Skeletal muscle cell (primary cell): ENCODE measurements at regions not wholly inside any gene's neighbourhood (a gene's known extent, or its start where the extent isn't known, plus 50 kb on each side); places are given as distances from the start of the nearest gene placed in this dataset.
A peak's percentile ranks its signal among the peaks of the same experiment; 100 is the strongest.

ENCODE experiments used
- DNase-seq: peaks from one replicate; pipeline ENCODE4 v3.0.0-alpha.2; 2010; ENCODE audit warnings: low read depth
- H3K4me3 ChIP-seq: 2 replicates; pipeline ENCODE4 v1.5.1; 2011; ENCODE audit warnings: low read depth, mild to moderate bottlenecking, control low read depth, low read length, moderate library complexity

DNA sequence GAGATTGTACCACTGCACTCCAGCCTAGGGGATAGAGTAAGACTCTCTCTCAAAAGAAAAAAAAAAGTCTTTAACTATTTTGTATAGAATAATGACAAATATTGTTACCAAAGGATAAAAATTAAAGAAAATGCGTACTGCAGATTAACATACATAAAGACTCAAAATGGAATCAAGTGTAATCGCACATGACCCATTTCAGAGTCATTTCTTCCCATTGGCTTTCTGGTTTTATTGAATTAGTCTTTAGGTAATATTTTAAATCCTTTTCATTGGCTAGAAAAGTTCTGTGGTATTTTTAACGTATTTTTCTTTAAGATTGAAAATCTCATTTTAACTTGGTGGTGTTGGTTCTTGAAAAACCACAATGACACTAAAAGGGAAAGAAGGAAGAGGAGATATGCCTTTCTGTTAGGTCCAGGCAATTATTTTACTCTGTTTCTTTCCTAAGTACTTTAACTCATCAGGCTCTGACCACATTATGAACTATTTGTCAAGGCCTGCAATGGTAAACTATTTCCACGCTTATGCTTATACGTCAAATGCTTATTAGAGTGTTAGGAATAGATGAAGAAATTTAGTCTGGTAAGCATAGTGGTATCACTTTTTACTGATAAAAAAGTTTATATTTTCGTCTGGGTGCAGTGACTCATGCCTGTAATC, 52.3 kb downstream of the PLEKHG1 start:
- no peak for DNase-seq

GRCh38 chr6:150652848-150653613, 53.3 kb downstream of the PLEKHG1 start:
- no peak for DNase-seq
- H3K4me3 ChIP-seq, result no peak overlapping the region

More for the DNA sequence above, 52.3 kb downstream of the PLEKHG1 start:
- H3K4me3 ChIP-seq, result no peak overlapping the region

- H3K4me3 ChIP-seq, result no peak overlapping the region
- no peak for DNase-seq
These were observed 54.9 kb downstream of the PLEKHG1 start for GRCh38 chr6:150654608-150655007.

GRCh38 chr6:150656156-150656555, 56.5 kb downstream of the PLEKHG1 start:
- DNase-seq, result no peak
- no peak overlapping the region for H3K4me3 ChIP-seq

- H3K4me3 ChIP-seq, result no peak overlapping the region
- no peak for DNase-seq
These were observed 58.7 kb downstream of the PLEKHG1 start for GRCh38 chr6:150658421-150658820.

DNA sequence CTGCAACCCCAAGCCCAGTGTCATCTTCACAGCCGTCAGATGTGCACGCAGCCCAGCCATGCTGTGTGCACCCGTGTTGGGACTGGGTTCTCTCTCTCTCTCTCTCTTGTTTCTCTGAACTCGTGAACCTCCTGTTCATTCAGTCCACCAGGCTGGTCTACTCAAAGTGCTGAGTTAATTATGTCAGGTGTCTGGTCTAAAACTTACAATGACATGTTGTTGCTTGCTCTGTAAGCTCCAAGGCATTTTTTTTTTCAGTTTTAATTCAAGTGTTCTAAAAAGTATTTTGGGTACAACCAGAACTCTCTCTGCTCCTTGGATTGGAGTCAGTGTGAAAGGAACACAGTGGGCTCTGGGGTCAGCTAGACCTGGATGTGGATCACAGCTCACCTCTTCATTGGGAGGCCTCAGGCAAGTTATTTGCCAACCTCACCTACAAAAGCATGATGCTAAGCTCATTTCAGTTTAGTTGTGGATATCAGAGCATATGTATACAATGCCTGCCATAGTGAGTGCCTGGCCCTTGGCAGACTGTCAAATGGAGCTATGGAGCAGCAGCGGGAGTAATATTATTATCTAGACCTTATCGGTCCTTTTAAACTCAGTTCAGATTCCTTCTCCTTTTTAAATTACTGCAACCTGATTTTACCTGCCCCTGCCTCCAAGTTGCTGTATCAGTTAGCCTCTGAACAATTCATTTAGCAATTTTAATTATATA, 59.5 kb downstream of the PLEKHG1 start:
- DNase-seq, result no peak
- no peak overlapping the region for H3K4me3 ChIP-seq

- no peak overlapping the region for H3K4me3 ChIP-seq
- no peak for DNase-seq
These were observed 61.7 kb downstream of the PLEKHG1 start for GRCh38 chr6:150661216-150662007.

DNA sequence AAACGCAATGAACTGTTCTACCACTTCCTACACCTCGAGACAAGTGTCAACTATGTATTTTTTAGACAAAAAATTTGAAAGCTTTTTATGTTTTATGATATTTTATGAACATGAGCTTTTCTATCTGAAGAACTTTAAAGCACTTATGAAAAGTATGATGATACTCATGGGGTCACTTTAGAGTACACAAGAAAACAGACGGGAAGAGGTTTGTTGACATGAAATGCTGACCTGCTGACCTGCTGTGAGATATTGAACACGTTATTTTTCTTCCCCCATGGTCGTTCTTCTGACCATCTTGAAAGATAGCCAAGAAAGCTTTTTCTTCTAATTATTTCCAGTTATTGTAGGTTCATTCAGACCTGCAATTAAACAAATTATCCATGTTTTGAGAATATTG, 63.1 kb downstream of the PLEKHG1 start:
- DNase-seq, result no peak
- no peak overlapping the region for H3K4me3 ChIP-seq

- no peak for DNase-seq
- no peak overlapping the region for H3K4me3 ChIP-seq
These were observed 64.4 kb downstream of the PLEKHG1 start for GRCh38 chr6:150664091-150664490.

- DNase-seq, result no peak
- no peak overlapping the region for H3K4me3 ChIP-seq
These were observed 66.4 kb downstream of the PLEKHG1 start for GRCh38 chr6:150666071-150666470.

DNA sequence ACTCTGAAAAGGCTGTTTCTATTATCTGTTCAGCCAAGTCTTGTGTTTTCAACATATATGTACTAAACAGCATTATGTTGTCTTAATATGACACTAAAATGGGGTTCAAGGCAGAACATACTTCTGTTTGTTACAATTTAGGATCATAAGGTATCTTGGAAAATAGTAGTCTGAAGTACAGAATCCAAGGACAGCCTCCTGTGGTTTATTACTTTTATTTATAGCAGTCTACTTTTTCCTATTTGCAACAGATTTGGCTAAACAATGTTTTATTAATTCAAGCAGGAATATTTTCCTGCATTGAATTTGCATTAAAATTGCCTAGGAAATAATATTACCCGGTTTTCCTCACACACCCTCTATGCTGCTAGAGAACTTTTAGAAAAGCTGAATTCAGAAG, 67.7 kb downstream of the PLEKHG1 start:
- H3K4me3 ChIP-seq, result no peak overlapping the region

GRCh38 chr6:150667977-150668716, 68.5 kb downstream of the PLEKHG1 start:
- DNase-seq, result peak; percentile 55
- no peak overlapping the region for H3K4me3 ChIP-seq

More for the DNA sequence above, 67.7 kb downstream of the PLEKHG1 start:
- DNase-seq, result no peak

DNA sequence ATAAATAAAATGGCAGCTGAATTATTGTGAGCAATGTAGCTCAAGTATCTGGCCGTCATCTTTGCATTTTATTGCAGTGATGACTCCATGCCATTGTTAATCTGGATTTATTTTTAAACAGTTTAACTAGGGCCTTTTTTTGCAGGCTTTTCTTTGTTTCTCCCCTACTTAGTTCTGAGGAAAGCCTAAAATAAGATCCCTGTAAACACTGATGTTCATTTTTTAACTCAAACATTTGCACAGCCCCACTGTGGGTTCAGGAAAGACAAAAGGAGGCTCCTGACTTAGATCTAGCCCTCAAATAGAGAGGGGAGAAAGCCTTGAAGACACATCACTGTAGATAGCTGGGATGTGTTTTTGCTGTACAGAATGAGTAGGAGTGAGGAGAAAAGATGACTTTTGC, 69.2 kb downstream of the PLEKHG1 start:
- no peak overlapping the region for H3K4me3 ChIP-seq
- no peak for DNase-seq

DNA sequence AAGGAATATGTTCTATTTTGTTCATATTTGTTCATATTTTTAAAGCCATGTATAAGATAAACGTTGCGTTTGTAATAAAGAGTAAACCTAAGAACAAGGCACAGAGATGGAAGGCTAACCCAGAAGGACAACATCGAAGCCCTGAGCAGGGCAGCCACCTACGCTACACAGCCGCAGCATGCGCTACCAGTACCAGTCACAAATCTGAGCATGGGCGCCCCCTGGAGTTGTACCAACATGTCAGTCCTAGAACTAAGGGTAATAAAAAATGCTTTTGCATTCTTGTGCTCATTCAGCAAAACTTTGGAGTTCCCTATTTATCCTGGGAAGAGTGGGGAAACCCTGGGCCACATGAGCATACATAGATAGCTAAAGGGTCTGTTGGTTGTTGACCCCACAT, 70.6 kb downstream of the PLEKHG1 start:
- no peak overlapping the region for H3K4me3 ChIP-seq
- DNase-seq, result no peak

DNA sequence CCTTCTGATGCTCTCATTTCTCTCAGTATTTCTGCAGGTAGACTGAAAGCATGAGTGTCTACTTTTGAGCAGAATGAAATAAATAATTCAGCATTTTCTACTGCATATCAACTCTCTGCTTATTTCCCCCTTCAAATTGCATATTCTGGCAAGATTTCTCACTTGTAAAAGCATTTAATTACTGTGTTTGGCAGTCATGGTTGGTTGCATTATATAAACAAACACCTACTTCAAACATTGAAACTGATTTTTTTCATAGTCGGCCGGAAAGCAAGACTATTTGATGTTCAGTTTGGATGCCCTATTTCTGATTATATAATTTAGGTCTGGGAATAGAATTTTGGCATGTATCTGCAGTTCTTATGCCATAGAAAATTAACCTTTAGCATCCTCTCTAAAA, 73.1 kb downstream of the PLEKHG1 start:
- no peak overlapping the region for H3K4me3 ChIP-seq
- DNase-seq, result no peak

- H3K4me3 ChIP-seq, result no peak overlapping the region
- no peak for DNase-seq
These were observed 74.1 kb downstream of the PLEKHG1 start for GRCh38 chr6:150673720-150674346.

GRCh38 chr6:150676344-150676743, 76.7 kb downstream of the PLEKHG1 start:
- H3K4me3 ChIP-seq, result no peak overlapping the region
- no peak for DNase-seq

- no peak overlapping the region for H3K4me3 ChIP-seq
- DNase-seq, result no peak
These were observed 77.1 kb downstream of the PLEKHG1 start for GRCh38 chr6:150676772-150677171.

DNA sequence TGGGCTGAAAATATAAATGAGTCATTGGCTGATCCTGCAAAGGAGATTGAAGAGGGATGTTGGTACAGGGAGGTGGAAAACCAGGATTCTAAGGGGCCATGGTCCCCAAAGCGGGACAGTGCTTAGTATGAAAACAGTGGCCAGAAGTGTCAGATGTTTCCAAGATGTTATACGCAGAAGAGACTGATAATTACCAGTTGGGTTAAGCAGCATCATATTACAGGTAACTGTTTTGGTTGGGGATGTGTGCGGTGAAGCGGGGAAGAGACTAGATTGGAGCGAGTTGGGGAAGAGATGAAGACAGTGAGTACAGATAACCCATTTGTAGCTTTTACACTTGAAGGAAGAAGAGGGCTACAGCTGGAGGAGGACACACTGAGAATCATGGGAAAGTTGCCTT, 80.8 kb downstream of the PLEKHG1 start:
- no peak for DNase-seq
- no peak overlapping the region for H3K4me3 ChIP-seq
